HCT116 (cell line): ENCODE measurements at regions not wholly inside any gene's neighbourhood (a gene's known extent, or its start where the extent isn't known, plus 50 kb on each side); places are given as distances from the start of the nearest gene placed in this dataset.

Experiments used
- ATAC-seq: fragments of 200-7000 bp; cut with Tn5 transposase; 2 replicates; pipeline ENCODE4 v1.9.1; 2020; ENCODE audit warnings: mild to moderate bottlenecking, moderate library complexity
- BruUV-seq: library from RNA; stranded (reverse); fragments of 400-500 nt; replicated peaks from 2 replicates; lab custom pipeline; 2021; lab: Mats Ljungman, UMichigan
- CTCF ChIA-PET: fragments of 300-600 bp; sonication (Branson Sonifier 250); formaldehyde crosslinking; loops from one replicate; lab custom pipeline; 2021; ENCODE audit warnings: antibody characterized with exemption; lab: Charles Lee
- POLR2A ChIA-PET: fragments of 300-600, 350-600 bp; sonication (Branson Sonifier 250); formaldehyde crosslinking; loops from one replicate; lab custom pipeline; 2021; ENCODE audit warnings: antibody characterized with exemption; lab: Charles Lee
- RAD21 ChIA-PET, 2 experiments: fragments of 300-600 bp; sonication (Branson Sonifier 250); formaldehyde crosslinking; loops; one replicate each; lab custom pipeline; 2023; ENCODE audit warnings: low total read pairs in 2 of 2; ENCODE audit not compliant: uncharacterized antibody in 2 of 2, unreplicated experiment in 2 of 2, low non-redundant PET in 1 of 2; lab: Charles Lee
- DNase-seq: peaks from one replicate; pipeline ENCODE4 v3.0.0-alpha.2; 2010; ENCODE audit warnings: low read depth, low spot score
- H2AFZ ChIP-seq: fragments of 200-600 bp; shearing (Covaris generic), sonication (generic); 2 replicates; pipeline ENCODE4 v1.6.1; 2017; ENCODE audit warnings: low read depth, mixed run types, mixed read lengths, antibody characterized with exemption, low read length; ENCODE audit not compliant: poor library complexity, severe bottlenecking
- H3K27ac ChIP-seq: 2 replicates; pipeline ENCODE4 v1.5.1; 2012; ENCODE audit warnings: low read depth, low read length
- H3K27me3 ChIP-seq: fragments of 200-600 bp; sonication (generic); 2 replicates; pipeline ENCODE4 v1.6.1; 2016; ENCODE audit warnings: mixed run types, low read length, mixed read lengths; ENCODE audit not compliant: insufficient read depth
- H3K36me3 ChIP-seq, 2 experiments: fragments of 200-500 bp in 1 of 2; fragments of 200-600 bp in 1 of 2; sonication (Bioruptor generic) in 1 of 2; sonication (generic) in 1 of 2; 2 replicates each; pipeline versions ENCODE4 v1.5.1 to v1.6.1; 2014 to 2016; ENCODE audit warnings: low read length in 2 of 2, inconsistent platforms in 1 of 2, mixed read lengths in 1 of 2, mixed run types in 1 of 2; ENCODE audit not compliant: insufficient read depth in 2 of 2, control insufficient read depth in 1 of 2
- H3K4me1 ChIP-seq, 2 experiments: fragments of 200-600 bp in 1 of 2; sonication (generic) in 1 of 2; 2 replicates each; pipeline versions ENCODE4 v1.5.1 to v1.6.1; 2012 to 2017; ENCODE audit warnings: low read length in 2 of 2, inconsistent platforms in 1 of 2, mild to moderate bottlenecking in 1 of 2, mixed read lengths in 1 of 2, mixed run types in 1 of 2, moderate library complexity in 1 of 2; ENCODE audit not compliant: insufficient read depth in 2 of 2, control insufficient read depth in 1 of 2
- H3K4me2 ChIP-seq: fragments of 200-600 bp; sonication (generic); 2 replicates; pipeline ENCODE4 v1.6.1; 2017; ENCODE audit warnings: mixed run types, low read length, mixed read lengths
- H3K4me3 ChIP-seq, 2 experiments: fragments of 200-600 bp in 1 of 2; sonication (generic) in 1 of 2; replicated peaks in 1 of 2; 2 replicates each; pipeline ENCODE4 v1.5.1; 2011 to 2016; ENCODE audit warnings: low read length in 2 of 2, control low read depth in 1 of 2, low read depth in 1 of 2, mild to moderate bottlenecking in 1 of 2, mixed read lengths in 1 of 2, mixed run types in 1 of 2
- H3K79me2 ChIP-seq: fragments of 200-600 bp; sonication (generic); 2 replicates; pipeline ENCODE4 v1.6.1; 2017; ENCODE audit warnings: mild to moderate bottlenecking, mixed run types, low read length, moderate library complexity, mixed read lengths; ENCODE audit not compliant: insufficient read depth
- H3K9ac ChIP-seq: fragments of 200-600 bp; sonication (generic); 2 replicates; pipeline ENCODE4 v1.6.1; 2016; ENCODE audit warnings: low read length, mixed read lengths
- H3K9me2 ChIP-seq: fragments of 200-600 bp; sonication (generic), shearing (Covaris generic); 2 replicates; pipeline ENCODE4 v1.6.1; 2017; ENCODE audit warnings: mixed run types, mild to moderate bottlenecking, moderate library complexity; ENCODE audit not compliant: insufficient read depth
- H3K9me3 ChIP-seq, 2 experiments: fragments of 200-500 bp in 1 of 2; fragments of 200-600 bp in 1 of 2; sonication (Bioruptor generic) in 1 of 2; sonication (generic) in 1 of 2; 2 replicates each; pipeline ENCODE4 v1.6.1; 2014 to 2017; ENCODE audit warnings: low read length in 2 of 2, mixed read lengths in 2 of 2, inconsistent platforms in 1 of 2, low read depth in 1 of 2, mild to moderate bottlenecking in 1 of 2, mixed run types in 1 of 2, moderate library complexity in 1 of 2; ENCODE audit not compliant: control insufficient read depth in 1 of 2, insufficient read depth in 1 of 2
- H4K20me1 ChIP-seq: fragments of 200-600 bp; sonication (generic), shearing (Covaris generic); 2 replicates; pipeline ENCODE4 v1.6.1; 2017; ENCODE audit warnings: mixed run types, mild to moderate bottlenecking, moderate library complexity; ENCODE audit not compliant: insufficient read depth
- CTCF ChIP-seq, 3 experiments: fragments of 200-600 bp in 1 of 3; sonication (generic) in 1 of 3; IDR thresholded peaks in 2 of 3; conservative IDR thresholded peaks in 1 of 3; 2 replicates each; pipeline ENCODE4 v1.5.1; 2012 to 2017; ENCODE audit warnings: low read depth in 2 of 3, low read length in 2 of 3, antibody characterized with exemption in 1 of 3, borderline replicate concordance in 1 of 3, control low read depth in 1 of 3, mild to moderate bottlenecking in 1 of 3, mixed read lengths in 1 of 3, mixed run types in 1 of 3, moderate library complexity in 1 of 3; ENCODE audit not compliant: insufficient read depth in 1 of 3
- ELF1 ChIP-seq: IDR thresholded peaks from 2 replicates; pipeline ENCODE4 v1.6.1; 2012; ENCODE audit warnings: low read depth, borderline replicate concordance
- EZH2phosphoT487 ChIP-seq: fragments of 200-600 bp; IDR thresholded peaks from 2 replicates; pipeline ENCODE4 v1.6.1; 2018; ENCODE audit warnings: antibody characterized with exemption, borderline replicate concordance
- FOSL1 ChIP-seq: IDR thresholded peaks from 2 replicates; pipeline ENCODE4 v1.6.1; 2012; ENCODE audit warnings: low read depth
- JUND ChIP-seq: IDR thresholded peaks from 2 replicates; pipeline ENCODE4 v1.6.1; 2012
- MAX ChIP-seq: IDR thresholded peaks from 2 replicates; pipeline ENCODE4 v1.6.1; 2012
- POLR2A ChIP-seq: IDR thresholded peaks from 2 replicates; pipeline ENCODE4 v1.7.0; 2011; ENCODE audit warnings: borderline replicate concordance; ENCODE audit not compliant: insufficient read depth, insufficient read length; ENCODE audit errors: extremely low read depth
- POLR2AphosphoS5 ChIP-seq: IDR thresholded peaks from 2 replicates; pipeline ENCODE4 v1.6.1; 2011; ENCODE audit warnings: mild to moderate bottlenecking, low read depth, low read length, moderate library complexity
- REST ChIP-seq: IDR thresholded peaks from 2 replicates; pipeline ENCODE4 v1.6.1; 2012; ENCODE audit warnings: low read depth
- SIN3A ChIP-seq: IDR thresholded peaks from 2 replicates; pipeline ENCODE4 v1.6.1; 2012; ENCODE audit warnings: low read depth
- SP1 ChIP-seq: IDR thresholded peaks from 2 replicates; pipeline ENCODE4 v1.6.1; 2012; ENCODE audit warnings: low read depth
- SRF ChIP-seq: IDR thresholded peaks from 2 replicates; pipeline ENCODE4 v1.6.1; 2012; ENCODE audit warnings: low read depth
- TCF7L2 ChIP-seq: IDR thresholded peaks from 2 replicates; pipeline ENCODE4 v1.7.0; 2011; ENCODE audit warnings: borderline replicate concordance, inconsistent platforms; ENCODE audit not compliant: insufficient read depth, insufficient read length; ENCODE audit errors: extremely low read depth
- YY1 ChIP-seq: IDR thresholded peaks from 2 replicates; pipeline ENCODE4 v1.6.1; 2011; ENCODE audit warnings: low read length, low read depth, moderate library complexity, mild to moderate bottlenecking; ENCODE audit not compliant: insufficient replicate concordance; ENCODE audit errors: extremely low read depth
- ZBTB33 ChIP-seq: IDR thresholded peaks from 2 replicates; pipeline ENCODE4 v1.6.1; 2011; ENCODE audit warnings: mild to moderate bottlenecking, low read length, moderate library complexity; ENCODE audit not compliant: insufficient replicate concordance; ENCODE audit errors: extremely low read depth
- ZFX ChIP-seq: fragments of 450-650 bp; IDR thresholded peaks from 2 replicates; pipeline ENCODE4 v1.6.1; 2017
- intact Hi-C: fragments of 100-400 bp; cut with micrococcal nuclease; formaldehyde crosslinking; loops from 2 replicates; pipeline ENCODE4 v1.10.0; 2022

GRCh38 chr12:23043646-23044045 is 418.7 kb downstream of the ETNK1 start (continued):
- TF ChIP-seq ZBTB33, result no peak
- no peak for TF ChIP-seq EZH2phosphoT487
- no peak for TF ChIP-seq JUND
- TF ChIP-seq YY1, result no peak
- TF ChIP-seq TCF7L2, result no peak

- Histone ChIP-seq H3K27me3 (no peaks in the 10 kb centered on the region), H2AFZ (no peak overlapping the region), H3K9me2 (no peaks in the 10 kb centered on the region), H3K27ac (no peak overlapping the region), H3K9ac (no peak overlapping the region), H3K36me3 (no peaks in the 10 kb centered on the region), H3K4me3 (no peak overlapping the region), H3K79me2 (no peaks in the 10 kb centered on the region), H4K20me1 (no peaks in the 10 kb centered on the region), H3K9me3 (no peaks in the 10 kb centered on the region), H3K4me2 (no peak overlapping the region), H3K4me1 (no peaks in the 10 kb centered on the region)
- intact Hi-C loops, result no loop called here
- ChIA-PET RAD21 (no interaction called here), POLR2A (no interaction called here), CTCF (no interaction called here)
- ATAC-seq (no peak), DNase-seq (no peak)
- no TSS peak for BruUV-seq
- TF ChIP-seq FOSL1 (no peak), ELF1 (no peak), REST (no peak), POLR2A (no peak), SRF (no peak), SP1 (no peak), TCF7L2 (no peak), CTCF (IDR thresholded peaks at IDR 0.05 in 2 of 3, conservative IDR thresholded peaks at IDR 0.05 in 1 of 3; ENCODE audit: borderline replicate concordance in 1 of 3, insufficient read depth in 1 of 3, low read depth in 2 of 3, low read length in 2 of 3) (no peak), ZFX (no peak), SIN3A (no peak), ZBTB33 (no peak), MAX (no peak), POLR2AphosphoS5 (no peak)
Measured at GRCh38 chr12:23049180-23049579, 424.2 kb downstream of the ETNK1 start.
